ENCODE measurements at regions not wholly inside any gene's neighbourhood (a gene's known extent, or its start where the extent isn't known, plus 50 kb on each side); places are given as distances from the start of the nearest gene placed in this dataset.
"Not testable (repeated sequence)": the region's sequence is repeated elsewhere in the genome, so short reads cannot be mapped to it uniquely, and the experiment has no call there.

DNA sequence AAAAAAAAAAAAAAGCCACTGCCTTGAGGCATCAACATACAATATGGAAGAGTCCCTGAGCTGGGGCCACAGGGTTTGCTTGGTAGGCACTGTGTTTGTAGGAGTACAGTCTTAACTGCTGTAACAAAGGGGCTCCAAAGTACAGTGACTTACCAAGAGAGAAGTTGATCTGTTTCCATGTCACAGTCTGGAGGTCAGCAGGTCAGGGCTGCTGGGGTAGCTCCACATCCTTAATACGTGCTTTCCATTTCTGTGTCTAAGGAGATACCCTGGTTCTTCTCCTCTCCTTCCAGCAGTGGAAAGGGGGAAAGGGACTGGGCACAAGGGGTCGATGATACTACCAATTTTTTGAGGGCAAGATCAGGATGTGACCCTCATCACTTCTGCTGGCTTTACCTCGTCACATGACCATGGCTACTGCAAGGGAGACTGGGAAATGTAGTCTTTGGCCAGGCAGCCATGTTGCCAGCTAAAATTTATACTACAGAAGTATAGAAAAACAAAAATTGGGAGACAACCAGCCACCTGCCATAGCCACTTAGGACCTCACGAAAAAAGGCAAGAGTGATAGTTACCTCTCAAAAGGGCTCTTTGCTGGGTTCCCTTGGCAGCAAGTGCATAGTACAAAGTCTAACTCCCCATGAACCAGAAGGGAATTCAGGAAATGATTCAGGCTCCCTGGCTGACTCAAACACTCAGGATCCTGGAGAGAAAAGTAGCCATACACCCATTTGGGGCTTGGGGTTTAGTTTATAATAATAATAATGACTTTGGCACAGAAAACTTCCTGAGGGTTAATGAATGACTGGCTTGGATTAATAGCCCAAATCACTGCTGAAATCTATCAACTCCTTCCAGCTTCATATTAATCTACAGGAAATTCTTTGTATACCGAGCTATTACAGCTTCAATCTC is 52.7 kb upstream of the ATP5PO start:
- no peaks in the 10 kb centered on the region for H3K36me3 ChIP-seq (ENCODE audit: control insufficient read depth, insufficient read depth, low read length)
- DNase-seq (ENCODE audit: extremely low read depth, insufficient read length), result no peak
- H3K4me3 ChIP-seq (replicated peaks; ENCODE audit: low read depth, low read length), result no peak overlapping the region; the same call in 1 of the 2 replicates
- TF ChIP-seq, protein P1, sequence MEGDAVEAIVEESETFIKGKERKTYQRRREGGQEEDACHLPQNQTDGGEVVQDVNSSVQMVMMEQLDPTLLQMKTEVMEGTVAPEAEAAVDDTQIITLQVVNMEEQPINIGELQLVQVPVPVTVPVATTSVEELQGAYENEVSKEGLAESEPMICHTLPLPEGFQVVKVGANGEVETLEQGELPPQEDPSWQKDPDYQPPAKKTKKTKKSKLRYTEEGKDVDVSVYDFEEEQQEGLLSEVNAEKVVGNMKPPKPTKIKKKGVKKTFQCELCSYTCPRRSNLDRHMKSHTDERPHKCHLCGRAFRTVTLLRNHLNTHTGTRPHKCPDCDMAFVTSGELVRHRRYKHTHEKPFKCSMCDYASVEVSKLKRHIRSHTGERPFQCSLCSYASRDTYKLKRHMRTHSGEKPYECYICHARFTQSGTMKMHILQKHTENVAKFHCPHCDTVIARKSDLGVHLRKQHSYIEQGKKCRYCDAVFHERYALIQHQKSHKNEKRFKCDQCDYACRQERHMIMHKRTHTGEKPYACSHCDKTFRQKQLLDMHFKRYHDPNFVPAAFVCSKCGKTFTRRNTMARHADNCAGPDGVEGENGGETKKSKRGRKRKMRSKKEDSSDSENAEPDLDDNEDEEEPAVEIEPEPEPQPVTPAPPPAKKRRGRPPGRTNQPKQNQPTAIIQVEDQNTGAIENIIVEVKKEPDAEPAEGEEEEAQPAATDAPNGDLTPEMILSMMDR (IDR thresholded peaks at IDR 0.05; ENCODE audit: insufficient read depth, low read length, poor library complexity, severe bottlenecking), result no peak
- no peaks in the 10 kb centered on the region for H3K27me3 ChIP-seq (replicated peaks; ENCODE audit: control insufficient read depth, insufficient read depth, low read length)

- no peaks in the 10 kb centered on the region for H3K36me3 ChIP-seq (ENCODE audit: control insufficient read depth, insufficient read depth, low read length)
- TF ChIP-seq, protein P1 (IDR thresholded peaks at IDR 0.05; ENCODE audit: insufficient read depth, low read length, poor library complexity, severe bottlenecking), result no peak
- no peak overlapping the region for H3K4me3 ChIP-seq (replicated peaks; ENCODE audit: low read depth, low read length)
- H3K27me3 ChIP-seq (replicated peaks; ENCODE audit: control insufficient read depth, insufficient read depth, low read length), result no peaks in the 10 kb centered on the region
- no peak for DNase-seq (ENCODE audit: extremely low read depth, insufficient read length)
These were observed 51.5 kb upstream of the ATP5PO start for GRCh38 chr21:33967086-33967571.

DNA sequence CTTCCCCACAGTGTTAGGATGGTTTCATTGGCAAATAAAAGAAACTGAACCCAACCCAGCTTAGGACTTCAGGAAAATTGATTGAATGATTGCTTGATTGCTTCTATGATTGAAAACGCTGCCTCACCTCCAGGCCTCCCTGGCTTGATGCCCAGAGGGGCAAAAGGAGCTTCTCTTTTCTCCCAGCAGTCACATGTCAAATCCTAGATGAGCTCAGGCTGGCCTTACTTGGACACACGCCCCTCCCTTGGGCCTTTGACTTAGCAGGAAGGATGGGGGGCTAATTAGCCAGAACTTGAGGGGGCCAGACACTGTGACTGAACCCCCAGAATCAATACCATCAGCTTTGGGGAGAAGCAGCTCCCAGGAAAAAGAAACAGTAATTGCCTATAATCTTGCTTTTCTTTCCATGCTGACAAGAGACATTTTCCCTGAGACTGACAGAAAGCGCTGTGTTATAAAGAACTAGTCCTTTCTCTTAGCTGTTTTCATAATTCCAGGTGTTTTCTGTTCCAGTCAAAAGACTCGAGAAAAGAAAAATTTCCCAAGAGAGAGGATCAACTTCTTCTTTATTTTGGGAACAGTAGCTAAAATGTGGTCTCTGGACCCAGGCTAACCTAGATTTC is 50.8 kb upstream of the ATP5PO start:
- Histone ChIP-seq H3K36me3 (ENCODE audit: control insufficient read depth, insufficient read depth, low read length) (no peaks in the 10 kb centered on the region), H3K4me3 (replicated peaks; ENCODE audit: low read depth, low read length) (no peak overlapping the region), H3K27me3 (replicated peaks; ENCODE audit: control insufficient read depth, insufficient read depth, low read length) (no peaks in the 10 kb centered on the region)
- DNase-seq (ENCODE audit: extremely low read depth, insufficient read length), result no peak
- TF ChIP-seq, protein P1 (IDR thresholded peaks at IDR 0.05; ENCODE audit: insufficient read depth, low read length, poor library complexity, severe bottlenecking), result no peak

GRCh38 chr21:33965662-33966061 is 50.1 kb upstream of the ATP5PO start:
- not testable (repeated sequence) for H3K4me3 ChIP-seq (replicated peaks; ENCODE audit: low read depth, low read length); H3K27me3 ChIP-seq (replicated peaks; ENCODE audit: control insufficient read depth, insufficient read depth, low read length); H3K36me3 ChIP-seq (ENCODE audit: control insufficient read depth, insufficient read depth, low read length); DNase-seq (ENCODE audit: extremely low read depth, insufficient read length)
